Loucy (cell line): ENCODE measurements at regions not wholly inside any gene's neighbourhood (a gene's known extent, or its start where the extent isn't known, plus 50 kb on each side); places are given as distances from the start of the nearest gene placed in this dataset.

Experiments
- H2AFZ ChIP-seq: fragments of 200-600 bp; sonication (generic); 2 replicates; pipeline ENCODE4 v1.6.0; 2016; ENCODE audit warnings: antibody characterized with exemption, mild to moderate bottlenecking, low read length, moderate library complexity
- H3F3A ChIP-seq: fragments of 200-600 bp; 2 replicates; pipeline ENCODE4 v1.6.0; 2016; ENCODE audit warnings: antibody characterized with exemption, low read depth, mild to moderate bottlenecking
- H3K27me3 ChIP-seq: fragments of 200-600 bp; sonication (generic); 2 replicates; pipeline ENCODE4 v1.6.1; 2014; ENCODE audit warnings: low read length, mild to moderate bottlenecking; ENCODE audit not compliant: insufficient read depth, poor library complexity, severe bottlenecking
- H3K36me3 ChIP-seq: fragments of 200-600 bp; sonication (generic); 2 replicates; pipeline ENCODE4 v1.6.1; 2016; ENCODE audit warnings: low read length; ENCODE audit not compliant: insufficient read depth
- H3K4me1 ChIP-seq: fragments of 200-600 bp; sonication (generic); 2 replicates; pipeline ENCODE4 v1.5.1; 2014; ENCODE audit warnings: low read length, mild to moderate bottlenecking; ENCODE audit not compliant: insufficient read depth, poor library complexity, severe bottlenecking
- H3K4me2 ChIP-seq: fragments of 200-600 bp; sonication (generic); 2 replicates; pipeline ENCODE4 v1.6.0; 2014; ENCODE audit warnings: antibody characterized with exemption, low read length, low read depth, mild to moderate bottlenecking; ENCODE audit not compliant: poor library complexity, severe bottlenecking
- H3K4me3 ChIP-seq: fragments of 200-600 bp; sonication (generic); 2 replicates; pipeline ENCODE4 v1.5.1; 2014; ENCODE audit warnings: low read length, mild to moderate bottlenecking, mixed read lengths; ENCODE audit not compliant: poor library complexity, severe bottlenecking
- H3K79me2 ChIP-seq: fragments of 200-600 bp; sonication (generic); 2 replicates; pipeline ENCODE4 v1.6.1; 2014; ENCODE audit warnings: low read length; ENCODE audit not compliant: insufficient read depth
- H3K9ac ChIP-seq: fragments of 200-600 bp; sonication (generic); 2 replicates; pipeline ENCODE4 v1.6.0; 2014; ENCODE audit warnings: mild to moderate bottlenecking, low read depth, low read length, moderate library complexity; ENCODE audit not compliant: poor library complexity, severe bottlenecking
- H3K9me2 ChIP-seq: fragments of 200-600 bp; sonication (generic); replicated peaks from 2 replicates; pipeline ENCODE4 v1.6.1; 2016; ENCODE audit warnings: low read depth, low read length, mixed read lengths
- H3K9me3 ChIP-seq: fragments of 200-600 bp; sonication (generic); 2 replicates; pipeline ENCODE4 v1.6.1; 2014; ENCODE audit warnings: mild to moderate bottlenecking, antibody characterized with exemption, low read length, low read depth; ENCODE audit not compliant: insufficient read depth
- H4K20me1 ChIP-seq: fragments of 200-600 bp; sonication (generic); 2 replicates; pipeline ENCODE4 v1.6.0; 2014; ENCODE audit warnings: antibody characterized with exemption, low read length, mild to moderate bottlenecking; ENCODE audit not compliant: insufficient read depth, poor library complexity, severe bottlenecking
- CTCF ChIP-seq: fragments of 200-600 bp; sonication (generic); conservative IDR thresholded peaks from 2 replicates; pipeline ENCODE4 v1.5.1; 2014; ENCODE audit warnings: mild to moderate bottlenecking, antibody characterized with exemption, low read length
- EZH2phosphoT487 ChIP-seq: fragments of 200-600 bp; IDR thresholded peaks from 2 replicates; pipeline ENCODE4 v1.6.1; 2018; ENCODE audit warnings: antibody characterized with exemption, mild to moderate bottlenecking, moderate library complexity, borderline replicate concordance

DNA sequence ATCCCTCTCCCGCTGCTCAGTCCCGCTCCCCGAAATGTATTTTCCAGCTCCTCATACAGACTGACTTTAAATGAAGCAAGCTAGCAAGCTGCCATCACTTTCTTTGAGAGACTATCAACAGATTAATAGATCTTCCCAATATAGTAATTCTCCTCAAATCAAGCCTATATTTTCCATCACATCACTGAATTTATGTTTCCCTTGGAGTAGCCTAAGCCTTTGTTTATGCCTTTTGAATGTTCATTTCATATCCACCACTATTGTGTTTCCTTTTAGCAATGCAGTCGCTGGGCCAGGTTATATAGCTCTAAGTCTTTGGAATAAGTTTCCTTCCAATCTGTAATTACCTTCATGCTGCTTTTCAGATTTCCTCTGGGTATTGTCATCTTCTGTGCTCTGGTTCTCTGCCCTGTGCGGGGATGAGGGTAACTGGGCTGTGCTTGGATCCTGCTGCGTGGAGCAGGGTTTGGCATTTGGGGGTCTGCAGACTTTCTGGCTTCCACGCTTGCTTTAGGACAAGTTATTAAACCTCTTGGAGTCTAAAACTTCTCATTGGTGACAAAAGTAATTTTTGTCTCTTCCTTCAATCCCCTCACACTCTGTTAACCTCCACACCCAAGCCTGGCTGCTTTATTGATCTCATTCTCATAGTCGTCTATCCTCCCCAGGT lies 256.9 kb downstream of the DLEU7 start:
- no peaks in the 10 kb centered on the region for H3K36me3 ChIP-seq
- no peaks in the 10 kb centered on the region for H4K20me1 ChIP-seq
- H3K9me3 ChIP-seq, result no peaks in the 10 kb centered on the region
- no peaks in the 10 kb centered on the region for H3K27me3 ChIP-seq
- H3K4me1 ChIP-seq, result peaks cover 67% of the 10 kb centered on the region
- H3K9me2 ChIP-seq, result no peaks in the 10 kb centered on the region
- peaks cover 15% of the 10 kb centered on the region; the same call in 1 of the 2 replicates for H3K79me2 ChIP-seq
- no peak overlapping the region for H3K4me2 ChIP-seq
- H3F3A ChIP-seq, result peaks cover 12% of the 10 kb centered on the region; the same call in 1 of the 2 replicates
- no peak overlapping the region for H2AFZ ChIP-seq
- TF ChIP-seq EZH2phosphoT487 (no peak), CTCF (no peak)
- no peak overlapping the region for H3K4me3 ChIP-seq
- H3K9ac ChIP-seq, result peak overlapping the region; percentile 35

- Histone ChIP-seq H3K27me3 (no peaks in the 10 kb centered on the region), H3K9ac (peak overlapping the region; percentile 35), H4K20me1 (no peaks in the 10 kb centered on the region), H3K4me3 (no peak overlapping the region), H3K4me2 (peak overlapping the region; percentile 7), H2AFZ (no peak overlapping the region), H3K9me2 (no peaks in the 10 kb centered on the region), H3K79me2 (peaks cover 15% of the 10 kb centered on the region; the same call in 1 of the 2 replicates), H3K9me3 (no peaks in the 10 kb centered on the region), H3K36me3 (no peaks in the 10 kb centered on the region), H3F3A (peaks cover 12% of the 10 kb centered on the region; the same call in 1 of the 2 replicates), H3K4me1 (peaks cover 66% of the 10 kb centered on the region)
- TF ChIP-seq EZH2phosphoT487 (no peak), CTCF (no peak)
Measured at GRCh38 chr13:50587115-50587514, 256.4 kb downstream of the DLEU7 start.

DNA sequence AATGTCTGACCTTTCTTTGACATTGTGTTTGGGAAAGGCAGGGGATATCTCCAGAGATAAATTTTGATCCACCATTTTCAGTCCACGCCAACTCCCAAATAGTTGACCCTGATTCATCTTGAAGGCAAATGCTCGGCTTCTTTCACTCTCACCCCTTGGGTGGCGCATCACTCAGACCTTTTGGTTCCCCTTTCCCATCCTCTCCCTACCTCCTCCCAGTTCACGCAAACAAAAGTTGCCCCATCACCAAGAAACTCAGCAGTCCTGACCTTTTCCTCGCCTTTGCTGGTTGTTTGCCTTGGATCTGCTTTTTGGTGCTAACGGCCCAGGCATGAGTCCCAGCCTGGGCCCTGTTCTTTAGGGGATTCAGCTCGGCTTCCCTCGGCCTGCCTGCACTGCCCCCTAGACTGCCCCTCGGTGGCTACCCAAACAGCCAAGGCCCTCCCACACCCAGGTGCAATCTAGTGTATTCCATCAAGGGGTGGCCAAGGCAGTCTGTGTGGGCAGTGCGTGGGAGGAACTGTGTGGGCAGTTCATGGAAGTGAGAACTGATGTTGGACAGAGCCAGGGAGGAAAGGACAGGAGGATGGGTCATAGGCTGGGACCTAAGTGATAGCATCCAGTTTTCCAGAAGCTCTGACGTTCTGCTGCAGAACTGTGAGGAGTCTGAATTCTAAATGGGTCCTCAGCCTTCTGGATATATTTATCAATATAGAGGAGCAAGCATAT lies 255.7 kb downstream of the DLEU7 start:
- no peaks in the 10 kb centered on the region for H3K36me3 ChIP-seq
- peak overlapping the region; percentile 57 for H3K4me2 ChIP-seq
- H3K79me2 ChIP-seq, result peaks cover 15% of the 10 kb centered on the region; the same call in 1 of the 2 replicates
- H2AFZ ChIP-seq, result no peak overlapping the region
- H3F3A ChIP-seq, result peaks cover 12% of the 10 kb centered on the region; the same call in 1 of the 2 replicates
- no peaks in the 10 kb centered on the region for H3K9me3 ChIP-seq
- no peaks in the 10 kb centered on the region for H3K27me3 ChIP-seq
- no peak overlapping the region for H3K4me3 ChIP-seq
- H4K20me1 ChIP-seq, result no peaks in the 10 kb centered on the region
- peak overlapping the region; percentile 35 for H3K9ac ChIP-seq
- H3K9me2 ChIP-seq, result no peaks in the 10 kb centered on the region
- TF ChIP-seq EZH2phosphoT487, result no peak
- no peak for TF ChIP-seq CTCF
- peaks cover 72% of the 10 kb centered on the region for H3K4me1 ChIP-seq
